Astrocyte (in vitro differentiated cells and primary cell): ENCODE measurements at regions not wholly inside any gene's neighbourhood (a gene's known extent, or its start where the extent isn't known, plus 50 kb on each side); places are given as distances from the start of the nearest gene placed in this dataset.

ENCODE experiments used
- CTCF ChIP-seq: IDR thresholded peaks from 2 replicates; pipeline ENCODE4 v1.5.1; 2011; ENCODE audit warnings: low read depth, mild to moderate bottlenecking, inconsistent platforms, low read length, moderate library complexity; ENCODE audit not compliant: insufficient read depth
- EZH2 ChIP-seq: IDR thresholded peaks from 2 replicates; pipeline ENCODE4 v1.6.1; 2012; ENCODE audit warnings: mild to moderate bottlenecking, low read length, inconsistent platforms; ENCODE audit not compliant: insufficient read depth

GRCh38 chr10:111748184-111748583 lies 435.4 kb downstream of the GPAM start:
- TF ChIP-seq CTCF = no peak
- TF ChIP-seq EZH2 = no peak
